ENCODE measurements at regions not wholly inside any gene's neighbourhood (a gene's known extent, or its start where the extent isn't known, plus 50 kb on each side); places are given as distances from the start of the nearest gene placed in this dataset.

GRCh38 chr4:13876131-13876530 is 248.6 kb upstream of the BOD1L1 start:
- Histone ChIP-seq H3K27me3 (no peaks in the 10 kb centered on the region), H3K9me3 (no peaks in the 10 kb centered on the region), H3K27ac (no peak overlapping the region), H3K4me1 (no peaks in the 10 kb centered on the region), H3K4me3 (no peak overlapping the region), H3K36me3 (no peaks in the 10 kb centered on the region)
- WGBS = 77% methylated on average over 3 of the region's 3 CpGs
- TF ChIP-seq EP300 (IDR thresholded peaks at IDR 0.05) = no peak
- TF ChIP-seq POLR2A (IDR thresholded peaks at IDR 0.05) = no peak
- no peak for TF ChIP-seq POLR2AphosphoS5 (IDR thresholded peaks at IDR 0.05)
- TF ChIP-seq CTCF (IDR thresholded peaks at IDR 0.05) = no peak
- DNase-seq (ENCODE audit: low spot score in 2 of 2) = no peak

- Histone ChIP-seq H3K36me3 (no peaks in the 10 kb centered on the region), H3K27me3 (no peaks in the 10 kb centered on the region), H3K9me3 (no peaks in the 10 kb centered on the region), H3K27ac (no peak overlapping the region), H3K4me1 (no peaks in the 10 kb centered on the region), H3K4me3 (no peak overlapping the region)
- no peak for TF ChIP-seq CTCF (IDR thresholded peaks at IDR 0.05)
- no peak for TF ChIP-seq POLR2A (IDR thresholded peaks at IDR 0.05)
- TF ChIP-seq POLR2AphosphoS5 (IDR thresholded peaks at IDR 0.05) = no peak
- no peak for TF ChIP-seq EP300 (IDR thresholded peaks at IDR 0.05)
- DNase-seq (ENCODE audit: low spot score in 2 of 2) = no peak
- WGBS = 57% methylated on average over 7 of the region's 7 CpGs
These were observed 249.4 kb upstream of the BOD1L1 start for GRCh38 chr4:13876940-13877339.

GRCh38 chr4:13877626-13878025 is 250.1 kb upstream of the BOD1L1 start:
- Histone ChIP-seq H3K4me3 (no peak overlapping the region), H3K27me3 (no peaks in the 10 kb centered on the region), H3K9me3 (no peaks in the 10 kb centered on the region), H3K36me3 (no peaks in the 10 kb centered on the region), H3K27ac (no peak overlapping the region), H3K4me1 (no peaks in the 10 kb centered on the region)
- DNase-seq (ENCODE audit: low spot score in 2 of 2) = no peak
- 71% methylated on average over 4 of the region's 4 CpGs for WGBS
- TF ChIP-seq EP300 (IDR thresholded peaks at IDR 0.05) = no peak
- TF ChIP-seq POLR2A (IDR thresholded peaks at IDR 0.05) = no peak
- no peak for TF ChIP-seq POLR2AphosphoS5 (IDR thresholded peaks at IDR 0.05)
- no peak for TF ChIP-seq CTCF (IDR thresholded peaks at IDR 0.05)

GRCh38 chr4:13881892-13882291 is 254.4 kb upstream of the BOD1L1 start:
- 66% methylated on average over 4 of the region's 4 CpGs for WGBS
- TF ChIP-seq CTCF (IDR thresholded peaks at IDR 0.05) = no peak
- TF ChIP-seq POLR2AphosphoS5 (IDR thresholded peaks at IDR 0.05) = no peak
- TF ChIP-seq EP300 (IDR thresholded peaks at IDR 0.05) = no peak
- no peak for TF ChIP-seq POLR2A (IDR thresholded peaks at IDR 0.05)
- no peaks in the 10 kb centered on the region for H3K36me3 ChIP-seq

GRCh38 chr4:13887010-13887409 is 259.5 kb upstream of the BOD1L1 start:
- H3K27me3 ChIP-seq = no peaks in the 10 kb centered on the region
- H3K27ac ChIP-seq = no peak overlapping the region
- DNase-seq (ENCODE audit: low spot score in 2 of 2) = no peak
- no peaks in the 10 kb centered on the region for H3K9me3 ChIP-seq
- TF ChIP-seq CTCF (IDR thresholded peaks at IDR 0.05) = no peak
- TF ChIP-seq EP300 (IDR thresholded peaks at IDR 0.05) = no peak
- no peak for TF ChIP-seq POLR2A (IDR thresholded peaks at IDR 0.05)
- TF ChIP-seq POLR2AphosphoS5 (IDR thresholded peaks at IDR 0.05) = no peak
- WGBS = 76% methylated on average over 2 of the region's 2 CpGs
- no peaks in the 10 kb centered on the region for H3K36me3 ChIP-seq
- H3K4me3 ChIP-seq = no peak overlapping the region
- no peaks in the 10 kb centered on the region for H3K4me1 ChIP-seq

More at GRCh38 chr4:13881892-13882291, 254.4 kb upstream of the BOD1L1 start:
- no peaks in the 10 kb centered on the region for H3K4me1 ChIP-seq
- no peaks in the 10 kb centered on the region for H3K9me3 ChIP-seq
- H3K27ac ChIP-seq = no peak overlapping the region
- no peak for DNase-seq (ENCODE audit: low spot score in 2 of 2)
- no peaks in the 10 kb centered on the region for H3K27me3 ChIP-seq
- H3K4me3 ChIP-seq = no peak overlapping the region
